Gastroesophageal sphincter (tissue), 4 donors: ENCODE measurements at regions not wholly inside any gene's neighbourhood (a gene's known extent, or its start where the extent isn't known, plus 50 kb on each side); places are given as distances from the start of the nearest gene placed in this dataset.

Experiments
- ATAC-seq: fragments of 150-250 bp; one replicate; pipeline ENCODE4 v1.9.1; 2016; ENCODE audit warnings: mild to moderate bottlenecking, moderate library complexity
- H3K27ac ChIP-seq, 4 donors: fragments of 200-600 bp; sonication (generic) in 3 of 4; 1 replicate in 3 of 4; 2 replicates in 1 of 4; pipeline ENCODE4 v1.5.1; 2016 to 2019
- H3K27me3 ChIP-seq: fragments of 200-600 bp; sonication (generic); one replicate; pipeline ENCODE4 v1.5.1; 2019
- H3K36me3 ChIP-seq, 2 donors: fragments of 200-600 bp; sonication (generic); one replicate each; pipeline ENCODE4 v1.5.1; 2019; ENCODE audit warnings: control low read depth in 1 of 2
- H3K4me1 ChIP-seq, 3 donors: fragments of 200-600 bp; sonication (generic); 1 replicate in 2 of 3; 2 replicates in 1 of 3; pipeline ENCODE4 v1.5.1; 2016 to 2019; ENCODE audit warnings: control low read depth in 2 of 3
- H3K4me3 ChIP-seq, 2 donors: fragments of 200-600 bp; sonication (generic); one replicate each; pipeline ENCODE4 v1.5.1; 2019; ENCODE audit warnings: mild to moderate bottlenecking in 1 of 2, moderate library complexity in 1 of 2
- H3K9me3 ChIP-seq, 3 donors: fragments of 200-600 bp; sonication (generic); one replicate each; pipeline ENCODE4 v1.5.1; 2017 to 2019; ENCODE audit warnings: control low read depth in 2 of 3
- EP300 ChIP-seq: sonication (generic); formaldehyde crosslinking; IDR thresholded peaks from one replicate; pipeline ENCODE4 v1.6.1; 2017; ENCODE audit warnings: antibody characterized with exemption, mild to moderate bottlenecking
- POLR2A ChIP-seq, 2 donors: fragments of 450-650 bp; IDR thresholded peaks; one replicate each; pipeline ENCODE4 v1.6.1; 2017; ENCODE audit warnings: antibody characterized with exemption in 2 of 2, mild to moderate bottlenecking in 2 of 2, moderate library complexity in 1 of 2
- POLR2AphosphoS5 ChIP-seq: sonication (generic); formaldehyde crosslinking; IDR thresholded peaks from one replicate; pipeline ENCODE4 v1.6.1; 2017; ENCODE audit warnings: antibody characterized with exemption
- WGBS, 2 donors: methylation state at CpG; one replicate each; pipeline ENCODE4 v1.1.5; 2018; ENCODE audit warnings: low coverage in 1 of 2; 5-methylcytosine and 5-hydroxymethylcytosine counted together
- TF ChIP-seq, protein P1 (sequence below), 4 experiments: fragments of 200-600 bp in 2 of 4; fragments of 450-650 bp in 2 of 4; sonication (generic) in 1 of 4; IDR thresholded peaks; one replicate each; pipeline ENCODE4 v1.5.1; 2017 to 2019; ENCODE audit warnings: antibody characterized with exemption in 4 of 4, mild to moderate bottlenecking in 2 of 4, moderate library complexity in 2 of 4

- Histone ChIP-seq H3K27ac (no peak overlapping the region), H3K4me3 (no peak overlapping the region), H3K36me3 (no peaks in the 10 kb centered on the region)
Measured at GRCh38 chr2:6730003-6730402, 135.7 kb downstream of the CMPK2 start.

GRCh38 chr2:6730649-6731532 is 134.8 kb downstream of the CMPK2 start:
- Histone ChIP-seq H3K9me3 (no peaks in the 10 kb centered on the region), H3K27me3 (no peaks in the 10 kb centered on the region), H3K36me3 (no peaks in the 10 kb centered on the region), H3K27ac (no peak overlapping the region), H3K4me1 (no peaks in the 10 kb centered on the region), H3K4me3 (no peak overlapping the region)
- 40 to 56% methylated on average over 2 to 3 of the region's 5 CpGs for WGBS, 2 donors
- no peak for ATAC-seq
- no peak for TF ChIP-seq EP300
- no peak for TF ChIP-seq POLR2A (IDR thresholded peaks at IDR 0.05)
- TF ChIP-seq, protein P1, sequence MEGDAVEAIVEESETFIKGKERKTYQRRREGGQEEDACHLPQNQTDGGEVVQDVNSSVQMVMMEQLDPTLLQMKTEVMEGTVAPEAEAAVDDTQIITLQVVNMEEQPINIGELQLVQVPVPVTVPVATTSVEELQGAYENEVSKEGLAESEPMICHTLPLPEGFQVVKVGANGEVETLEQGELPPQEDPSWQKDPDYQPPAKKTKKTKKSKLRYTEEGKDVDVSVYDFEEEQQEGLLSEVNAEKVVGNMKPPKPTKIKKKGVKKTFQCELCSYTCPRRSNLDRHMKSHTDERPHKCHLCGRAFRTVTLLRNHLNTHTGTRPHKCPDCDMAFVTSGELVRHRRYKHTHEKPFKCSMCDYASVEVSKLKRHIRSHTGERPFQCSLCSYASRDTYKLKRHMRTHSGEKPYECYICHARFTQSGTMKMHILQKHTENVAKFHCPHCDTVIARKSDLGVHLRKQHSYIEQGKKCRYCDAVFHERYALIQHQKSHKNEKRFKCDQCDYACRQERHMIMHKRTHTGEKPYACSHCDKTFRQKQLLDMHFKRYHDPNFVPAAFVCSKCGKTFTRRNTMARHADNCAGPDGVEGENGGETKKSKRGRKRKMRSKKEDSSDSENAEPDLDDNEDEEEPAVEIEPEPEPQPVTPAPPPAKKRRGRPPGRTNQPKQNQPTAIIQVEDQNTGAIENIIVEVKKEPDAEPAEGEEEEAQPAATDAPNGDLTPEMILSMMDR (IDR thresholded peaks at IDR 0.05) = no peak

More at GRCh38 chr2:6730003-6730402, 135.7 kb downstream of the CMPK2 start:
- H3K9me3 ChIP-seq = no peaks in the 10 kb centered on the region
- H3K4me1 ChIP-seq = no peaks in the 10 kb centered on the region
- 73 to 89% methylated on average over 2 of the region's 2 CpGs for WGBS, 2 donors
- no peaks in the 10 kb centered on the region for H3K27me3 ChIP-seq
- no peak for TF ChIP-seq EP300
- TF ChIP-seq POLR2A (IDR thresholded peaks at IDR 0.05) = no peak
- no peak for TF ChIP-seq POLR2AphosphoS5
- TF ChIP-seq, protein P1 (IDR thresholded peaks at IDR 0.05) = no peak
- no peak for ATAC-seq

DNA sequence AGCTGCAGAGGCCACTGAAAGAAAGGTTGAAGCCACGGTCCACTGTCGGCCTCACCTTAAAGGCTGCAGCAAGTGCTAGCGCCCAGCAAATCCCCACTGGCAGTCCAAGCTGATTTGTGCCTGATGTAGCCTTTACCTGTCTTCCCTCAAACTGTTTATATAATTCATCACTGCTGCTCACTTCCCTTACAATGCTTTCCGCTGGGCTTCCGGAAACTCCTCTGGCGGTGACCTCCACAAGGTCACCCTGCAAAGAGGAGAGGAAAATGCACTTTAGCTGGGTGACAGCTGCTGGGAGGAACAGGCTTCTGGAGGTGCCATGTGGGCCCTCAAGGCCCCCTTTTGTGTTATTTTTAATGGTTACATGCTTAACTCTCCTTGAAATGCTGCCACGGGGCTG is 126.2 kb downstream of the CMPK2 start:
- Histone ChIP-seq H3K4me1 (no peaks in the 10 kb centered on the region), H3K27ac (no peak overlapping the region), H3K36me3 (no peaks in the 10 kb centered on the region), H3K4me3 (no peak overlapping the region), H3K9me3 (no peaks in the 10 kb centered on the region), H3K27me3 (no peaks in the 10 kb centered on the region)
- WGBS, 2 donors = 71 to 95% methylated on average over 2 to 3 of the region's 7 CpGs
- TF ChIP-seq, protein P1 (IDR thresholded peaks at IDR 0.05) = no peak
- TF ChIP-seq POLR2A (IDR thresholded peaks at IDR 0.05) (no peak), POLR2AphosphoS5 (no peak)
- no peak for ATAC-seq

- no peaks in the 10 kb centered on the region for H3K4me1 ChIP-seq
- no peak for TF ChIP-seq EP300
- TF ChIP-seq, protein P1 (IDR thresholded peaks at IDR 0.05) = no peak
- TF ChIP-seq POLR2AphosphoS5 = no peak
- TF ChIP-seq POLR2A (IDR thresholded peaks at IDR 0.05) = no peak
- H3K9me3 ChIP-seq = no peaks in the 10 kb centered on the region
- H3K27me3 ChIP-seq = peaks cover 4% of the 10 kb centered on the region
- no peaks in the 10 kb centered on the region for H3K36me3 ChIP-seq
- no peak overlapping the region for H3K27ac ChIP-seq
- ATAC-seq = no peak
- H3K4me3 ChIP-seq = no peak overlapping the region
- WGBS, 2 donors = 100% methylated on average over 1 of the region's 1 CpG
Measured at GRCh38 chr2:6741229-6741628, 124.5 kb downstream of the CMPK2 start.

DNA sequence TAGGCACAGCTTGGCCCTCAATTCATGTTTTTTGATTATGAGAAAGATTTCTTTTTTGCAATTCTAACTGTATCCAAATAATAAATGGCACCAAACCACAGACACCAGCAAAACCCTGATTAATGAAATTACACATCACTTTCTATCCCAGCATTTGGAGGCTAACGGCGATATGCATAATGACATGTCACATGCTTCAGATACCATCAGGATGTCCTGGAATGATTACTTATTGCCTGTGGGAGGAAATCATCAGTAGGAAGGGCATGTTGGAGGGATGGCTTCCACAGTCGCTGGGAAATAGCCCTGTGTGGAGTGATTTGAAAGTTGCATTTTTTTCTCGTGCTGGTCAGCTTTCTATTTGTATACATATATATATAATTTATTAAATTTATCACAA is 121.7 kb downstream of the CMPK2 start:
- peaks cover 4% of the 10 kb centered on the region for H3K27me3 ChIP-seq
- no peak for ATAC-seq
- H3K4me1 ChIP-seq = no peaks in the 10 kb centered on the region
- no peaks in the 10 kb centered on the region for H3K36me3 ChIP-seq
- H3K27ac ChIP-seq = no peak overlapping the region
- TF ChIP-seq, protein P1 (IDR thresholded peaks at IDR 0.05) = no peak
- TF ChIP-seq POLR2A (IDR thresholded peaks at IDR 0.05) (no peak), EP300 (no peak), POLR2AphosphoS5 (no peak)
- H3K4me3 ChIP-seq = no peak overlapping the region
- 75 to 93% methylated on average over 2 to 4 of the region's 4 CpGs for WGBS, 2 donors
- H3K9me3 ChIP-seq = no peaks in the 10 kb centered on the region
